ENCODE measurements at regions not wholly inside any gene's neighbourhood (a gene's known extent, or its start where the extent isn't known, plus 50 kb on each side); places are given as distances from the start of the nearest gene placed in this dataset.

DNA sequence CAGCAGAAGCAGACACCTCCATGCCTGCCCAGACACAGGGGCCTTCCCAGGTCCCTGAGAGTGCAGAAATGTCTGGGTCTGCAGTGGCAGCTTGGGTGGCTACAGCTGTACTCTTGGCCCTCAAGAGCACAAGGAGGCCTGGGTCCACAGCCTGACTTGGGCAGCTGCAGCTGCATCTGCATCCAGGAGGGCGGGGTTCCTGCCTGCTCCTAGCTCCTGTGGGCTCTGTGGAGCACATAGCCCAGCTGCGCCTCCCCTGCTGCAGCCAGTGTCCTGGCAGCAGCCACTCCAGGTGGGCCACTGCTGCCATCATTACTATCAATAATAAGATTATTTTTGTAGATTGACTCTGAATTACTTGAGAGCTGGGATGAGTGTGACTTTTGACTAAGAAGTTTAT is 162.0 kb upstream of the PTCH1 start (continued):
- TF ChIP-seq ZNF766 (CRISPR knock-in tag; conservative IDR thresholded peaks at IDR 0.05) (no peak), MED1 (CRISPR knock-in tag; IDR thresholded peaks at IDR 0.05; ENCODE audit: borderline replicate concordance) (no peak), IFI16 (CRISPR knock-in tag; IDR thresholded peaks at IDR 0.05) (no peak), ELF4 (CRISPR knock-in tag; IDR thresholded peaks at IDR 0.05) (no peak), RB1 (IDR thresholded peaks at IDR 0.05; ENCODE audit: low read depth) (no peak), BRF1 (IDR thresholded peaks at IDR 0.05; ENCODE audit: borderline replicate concordance, extremely low read depth, insufficient read length) (no peak), SRF (CRISPR knock-in tag; IDR thresholded peaks at IDR 0.05) (no peak)
- TF ChIP-seq, protein P1, sequence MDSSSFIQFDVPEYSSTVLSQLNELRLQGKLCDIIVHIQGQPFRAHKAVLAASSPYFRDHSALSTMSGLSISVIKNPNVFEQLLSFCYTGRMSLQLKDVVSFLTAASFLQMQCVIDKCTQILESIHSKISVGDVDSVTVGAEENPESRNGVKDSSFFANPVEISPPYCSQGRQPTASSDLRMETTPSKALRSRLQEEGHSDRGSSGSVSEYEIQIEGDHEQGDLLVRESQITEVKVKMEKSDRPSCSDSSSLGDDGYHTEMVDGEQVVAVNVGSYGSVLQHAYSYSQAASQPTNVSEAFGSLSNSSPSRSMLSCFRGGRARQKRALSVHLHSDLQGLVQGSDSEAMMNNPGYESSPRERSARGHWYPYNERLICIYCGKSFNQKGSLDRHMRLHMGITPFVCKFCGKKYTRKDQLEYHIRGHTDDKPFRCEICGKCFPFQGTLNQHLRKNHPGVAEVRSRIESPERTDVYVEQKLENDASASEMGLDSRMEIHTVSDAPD (CRISPR knock-in tag; IDR thresholded peaks at IDR 0.05): no peak

DNA sequence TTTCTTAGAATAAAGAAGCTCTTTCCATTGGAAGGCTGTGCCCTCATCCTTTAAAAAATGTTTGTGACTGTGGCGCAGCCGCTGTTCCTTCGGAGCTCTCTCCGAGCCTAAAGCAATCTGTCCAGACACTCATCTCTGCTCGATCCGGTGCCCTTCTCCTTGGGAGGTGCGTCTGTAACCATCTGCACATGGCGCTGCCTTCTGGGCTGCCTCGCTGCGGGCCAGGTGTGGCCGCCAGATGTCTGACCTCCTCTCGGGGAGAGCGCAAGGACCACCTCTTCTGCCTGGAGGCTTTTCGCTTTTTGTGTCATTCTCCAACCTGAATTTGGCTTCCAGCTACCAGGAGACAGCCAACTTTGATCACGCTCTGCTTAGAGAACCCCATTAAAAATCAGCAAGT is 153.4 kb upstream of the PTCH1 start:
- no peak overlapping the region for H2AFZ ChIP-seq (ENCODE audit: low read depth, low read length)
- no TSS peak for BruUV-seq (replicated peaks)
- in situ Hi-C loops (cut with MboI) (no loop called here), intact Hi-C loops (cut with micrococcal nuclease) (no loop called here)
- no peak overlapping the region for H3K4me2 ChIP-seq (ENCODE audit: insufficient read depth, low read length)
- ChIA-PET POLR2A (interaction anchor here (0.6 to 0.9 kb wide), 2 partner anchors 11 to 131 kb away, joined by 3 to 5 read pairs; no protein-coding TSS in a partner anchor), CTCF (ENCODE audit: low intra/inter-chr PET ratio) (no interaction called here)
- no peaks in the 10 kb centered on the region for H3K36me3 ChIP-seq (ENCODE audit: control insufficient read depth, insufficient read depth, low read length)
- no peaks in the 10 kb centered on the region for H3K9me1 ChIP-seq (ENCODE audit: control insufficient read depth, insufficient read depth, low read length)
- TF ChIP-seq RFX7 (CRISPR knock-in tag; IDR thresholded peaks at IDR 0.05) (no peak), HDAC6 (IDR thresholded peaks at IDR 0.05; ENCODE audit: low read depth, low read length) (no peak), RCOR1 (IDR thresholded peaks at IDR 0.05; ENCODE audit: borderline replicate concordance in 1 of 2, low read depth in 2 of 2, low read length in 2 of 2) (no peak), U2AF1 (optimal IDR thresholded peaks at IDR 0.05; ENCODE audit: low read depth, low read length) (no peak), MTA2 (IDR thresholded peaks at IDR 0.05; ENCODE audit: low read depth) (no peak), TEAD4 (IDR thresholded peaks at IDR 0.05; ENCODE audit: low read length) (no peak), TEAD4 (CRISPR knock-in tag; IDR thresholded peaks at IDR 0.05; ENCODE audit: borderline replicate concordance) (no peak), ARHGAP35 (IDR thresholded peaks at IDR 0.05; ENCODE audit: partially characterized antibody) (no peak)
- TF ChIP-seq, protein P2, sequence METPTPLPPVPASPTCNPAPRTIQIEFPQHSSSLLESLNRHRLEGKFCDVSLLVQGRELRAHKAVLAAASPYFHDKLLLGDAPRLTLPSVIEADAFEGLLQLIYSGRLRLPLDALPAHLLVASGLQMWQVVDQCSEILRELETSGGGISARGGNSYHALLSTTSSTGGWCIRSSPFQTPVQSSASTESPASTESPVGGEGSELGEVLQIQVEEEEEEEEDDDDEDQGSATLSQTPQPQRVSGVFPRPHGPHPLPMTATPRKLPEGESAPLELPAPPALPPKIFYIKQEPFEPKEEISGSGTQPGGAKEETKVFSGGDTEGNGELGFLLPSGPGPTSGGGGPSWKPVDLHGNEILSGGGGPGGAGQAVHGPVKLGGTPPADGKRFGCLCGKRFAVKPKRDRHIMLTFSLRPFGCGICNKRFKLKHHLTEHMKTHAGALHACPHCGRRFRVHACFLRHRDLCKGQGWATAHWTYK (CRISPR knock-in tag; IDR thresholded peaks at IDR 0.05): no peak
- peaks cover 11 to 29% of the 10 kb centered on the region in 2 experiments for H3K27me3 ChIP-seq (ENCODE audit: control insufficient read depth in 2 of 2, insufficient read depth in 2 of 2, low read length in 2 of 2)
- H3K4me3 ChIP-seq: no peak overlapping the region
- FAIRE-seq (no peak), ATAC-seq (no peak), DNase-seq (ENCODE audit: extremely low read depth in 1 of 4, low spot score in 3 of 4) (no peak)
- H3K4me1 ChIP-seq (replicated peaks in 1 of 2; ENCODE audit: control insufficient read depth in 2 of 2, insufficient read depth in 2 of 2, low read length in 2 of 2): no peaks in the 10 kb centered on the region
- no peak overlapping the region for H3K9ac ChIP-seq (ENCODE audit: insufficient read depth in 1 of 2, low read depth in 2 of 2, low read length in 2 of 2)
- WGBS (ENCODE audit: insufficient coverage, low coverage, missing lambda C conversion rate): 2% methylated on average over 15 of the region's 15 CpGs
- H4K20me1 ChIP-seq (replicated peaks; ENCODE audit: control insufficient read depth, insufficient read depth, low read length): no peaks in the 10 kb centered on the region
- H3K79me2 ChIP-seq (ENCODE audit: control insufficient read depth, insufficient read depth, low read length): no peaks in the 10 kb centered on the region
- H3K27ac ChIP-seq (ENCODE audit: extremely low read depth, low read depth, low read length): no peak overlapping the region
- H3K9me3 ChIP-seq (replicated peaks; ENCODE audit: control insufficient read depth, insufficient read depth, low read depth, low read length): no peaks in the 10 kb centered on the region

Data from K562 (cell line).